ENCODE measurements at regions not wholly inside any gene's neighbourhood (a gene's known extent, or its start where the extent isn't known, plus 50 kb on each side); places are given as distances from the start of the nearest gene placed in this dataset.

- H3K4me1 ChIP-seq (ENCODE audit: control insufficient read depth, insufficient read depth, low read length): no peaks in the 10 kb centered on the region
- DNase-seq (ENCODE audit: low read depth, low spot score) (no peak), ATAC-seq (no peak), FAIRE-seq (no peak)
- no peak overlapping the region for H3K4me2 ChIP-seq (ENCODE audit: control insufficient read depth, insufficient read depth)
- no peak overlapping the region for H3K9ac ChIP-seq (ENCODE audit: control insufficient read depth, insufficient read depth, low read length)
- ChIA-PET RAD21 (ENCODE audit: unreplicated experiment) (no interaction called here), POLR2A (no interaction called here), SMC1A (ENCODE audit: uncharacterized antibody, unreplicated experiment) (interaction anchor here (0.7 kb wide), 1 partner anchor 11 kb away, joined by 3 read pairs; no protein-coding TSS in a partner anchor), CTCF (no interaction called here)
- intact Hi-C loops (cut with micrococcal nuclease; ENCODE audit: unreplicated experiment): no loop called here
- H3K36me3 ChIP-seq (ENCODE audit: control insufficient read depth in 2 of 2, insufficient read depth in 2 of 2, low read length in 1 of 2): no peaks in the 10 kb centered on the region
- no peak for TF ChIP-seq SMC3 (IDR thresholded peaks at IDR 0.05; ENCODE audit: borderline replicate concordance, low read length)
- no peak for TF ChIP-seq IKZF2 (IDR thresholded peaks at IDR 0.05)
- TF ChIP-seq STAT1 (conservative IDR thresholded peaks at IDR 0.05): no peak
- TF ChIP-seq LARP7 (IDR thresholded peaks at IDR 0.05): no peak
- no peak for TF ChIP-seq HDAC6 (IDR thresholded peaks at IDR 0.05; ENCODE audit: unreplicated experiment)
- no peak for TF ChIP-seq BHLHE40 (IDR thresholded peaks at IDR 0.05; ENCODE audit: borderline replicate concordance in 1 of 2, low read depth in 2 of 2, low read length in 1 of 2)
- no peak for TF ChIP-seq TARDBP (IDR thresholded peaks at IDR 0.05; ENCODE audit: borderline replicate concordance)
- no peak for TF ChIP-seq POLR2A (IDR thresholded peaks at IDR 0.05; ENCODE audit: low read depth, low read length)
- no peak for TF ChIP-seq GABPA (IDR thresholded peaks at IDR 0.05; ENCODE audit: low read depth)
- TF ChIP-seq ATF3 (IDR thresholded peaks at IDR 0.05; ENCODE audit: borderline replicate concordance, extremely low read depth, low read depth, low read length): no peak
- no peak for TF ChIP-seq PAX8 (IDR thresholded peaks at IDR 0.05)
- TF ChIP-seq CEBPZ (IDR thresholded peaks at IDR 0.05; ENCODE audit: low read depth, low read length): no peak
- TF ChIP-seq NFXL1 (IDR thresholded peaks at IDR 0.05; ENCODE audit: borderline replicate concordance): no peak
- H3K27me3 ChIP-seq (replicated peaks in 1 of 2; ENCODE audit: control insufficient read depth in 2 of 2, insufficient read depth in 2 of 2, low read length in 1 of 2): no peaks in the 10 kb centered on the region
- H4K20me1 ChIP-seq (ENCODE audit: control insufficient read depth, insufficient read depth): no peaks in the 10 kb centered on the region
- WGBS (ENCODE audit: insufficient coverage, insufficient replicate concordance, low lambda C conversion rate, missing lambda C conversion rate): 92% methylated on average over 1 of the region's 1 CpG
- H2AFZ ChIP-seq (ENCODE audit: control insufficient read depth, low read depth, low read length): no peak overlapping the region
- H3K79me2 ChIP-seq (ENCODE audit: control insufficient read depth, insufficient read depth, low read length): no peaks in the 10 kb centered on the region
- H3K9me3 ChIP-seq (replicated peaks; ENCODE audit: control insufficient read depth, insufficient read depth, low read length): no peaks in the 10 kb centered on the region
- H3K4me3 ChIP-seq: no peak overlapping the region
- no TSS peak for BruUV-seq (replicated peaks)
- in situ Hi-C loops (cut with MboI): no loop called here
- no peak overlapping the region for H3K27ac ChIP-seq (ENCODE audit: control insufficient read depth, insufficient read depth)
Observed at GRCh38 chr3:29167180-29167579, 113.7 kb upstream of the RBMS3 start.

All from GM12878 (cell line).